Fibroblast of lung (primary cell): ENCODE measurements at regions not wholly inside any gene's neighbourhood (a gene's known extent, or its start where the extent isn't known, plus 50 kb on each side); places are given as distances from the start of the nearest gene placed in this dataset.
"Not testable (repeated sequence)": the region's sequence is repeated elsewhere in the genome, so short reads cannot be mapped to it uniquely, and the experiment has no call there.

Experiments used
- CTCF ChIP-seq, 2 donors: IDR thresholded peaks in 1 of 2; conservative IDR thresholded peaks in 1 of 2; 1 replicate in 1 of 2; 2 replicates in 1 of 2; pipeline ENCODE4 v1.5.1; 2011 to 2012; ENCODE audit warnings: low read length in 2 of 2, control low read depth in 1 of 2, inconsistent platforms in 1 of 2, low read depth in 1 of 2, mild to moderate bottlenecking in 1 of 2
- EZH2 ChIP-seq: IDR thresholded peaks from 2 replicates; pipeline ENCODE4 v1.5.1; 2012; ENCODE audit warnings: low read length, control low read depth, mild to moderate bottlenecking; ENCODE audit errors: missing control alignments

GRCh38 chr4:49229243-49229642 lies 243.2 kb downstream of the CWH43 start:
- not testable (repeated sequence) for TF ChIP-seq CTCF (conservative IDR thresholded peaks at IDR 0.05 in 1 of 2, IDR thresholded peaks at IDR 0.05 in 1 of 2; ENCODE audit: low read depth in 1 of 2, low read length in 2 of 2); EZH2
